Cardiac muscle cell (in vitro differentiated cells and primary cell): ENCODE measurements at regions not wholly inside any gene's neighbourhood (a gene's known extent, or its start where the extent isn't known, plus 50 kb on each side); places are given as distances from the start of the nearest gene placed in this dataset.

ENCODE experiments used
- DNase-seq, 2 donors: peaks; one replicate each; pipeline versions ENCODE4 v3.0.0 to v3.0.0-alpha.2; 2010 to 2017; ENCODE audit warnings: low read depth in 1 of 2, low spot score in 1 of 2
- H3K27ac ChIP-seq: fragments of 200-600 bp; sonication (generic); 2 replicates; pipeline ENCODE4 v1.5.1; 2016
- H3K27me3 ChIP-seq: fragments of 200-600 bp; sonication (generic); 2 replicates; pipeline ENCODE4 v1.6.0; 2016; ENCODE audit warnings: control low read depth
- H3K36me3 ChIP-seq: fragments of 200-600 bp; sonication (generic); 2 replicates; pipeline ENCODE4 v1.5.1; 2016; ENCODE audit warnings: control low read depth
- H3K4me1 ChIP-seq: fragments of 200-600 bp; sonication (generic); 2 replicates; pipeline ENCODE4 v1.8.1; 2017; ENCODE audit warnings: low read depth, mild to moderate bottlenecking, mixed run types
- H3K4me3 ChIP-seq: fragments of 200-600 bp; sonication (generic); 2 replicates; pipeline ENCODE4 v1.5.1; 2016; ENCODE audit warnings: mild to moderate bottlenecking
- H3K9me3 ChIP-seq: fragments of 200-600 bp; sonication (generic); 2 replicates; pipeline ENCODE4 v1.5.1; 2017; ENCODE audit warnings: low read depth, mild to moderate bottlenecking, control low read depth
- TF ChIP-seq, protein P1 (sequence below): IDR thresholded peaks from 2 replicates; pipeline ENCODE4 v1.5.1; 2012; ENCODE audit warnings: low read depth, mild to moderate bottlenecking, low read length

DNA sequence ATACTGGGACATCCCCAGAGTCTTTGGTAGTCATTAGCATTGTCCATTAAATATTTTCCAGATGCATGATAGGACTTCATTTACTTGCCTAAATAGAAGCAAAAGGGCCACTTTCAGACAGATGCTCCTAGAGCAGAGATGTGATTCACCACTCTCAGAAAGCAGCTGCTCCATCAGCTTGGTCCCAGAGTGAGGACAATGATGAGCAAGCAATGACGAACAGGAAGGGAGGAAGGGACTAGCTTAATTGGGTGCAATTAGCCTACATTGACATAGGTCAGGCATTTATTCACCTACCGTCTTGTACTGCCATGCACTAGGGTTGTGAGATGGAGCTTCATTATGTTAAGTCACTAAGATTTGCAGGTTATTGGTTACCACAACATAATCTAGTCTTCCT is 85.1 kb upstream of the PLXNA2 start:
- no peaks in the 10 kb centered on the region for H3K9me3 ChIP-seq
- no peak for DNase-seq
- no peak overlapping the region for H3K27ac ChIP-seq
- H3K27me3 ChIP-seq = no peaks in the 10 kb centered on the region
- H3K4me3 ChIP-seq = no peak overlapping the region
- TF ChIP-seq, protein P1, sequence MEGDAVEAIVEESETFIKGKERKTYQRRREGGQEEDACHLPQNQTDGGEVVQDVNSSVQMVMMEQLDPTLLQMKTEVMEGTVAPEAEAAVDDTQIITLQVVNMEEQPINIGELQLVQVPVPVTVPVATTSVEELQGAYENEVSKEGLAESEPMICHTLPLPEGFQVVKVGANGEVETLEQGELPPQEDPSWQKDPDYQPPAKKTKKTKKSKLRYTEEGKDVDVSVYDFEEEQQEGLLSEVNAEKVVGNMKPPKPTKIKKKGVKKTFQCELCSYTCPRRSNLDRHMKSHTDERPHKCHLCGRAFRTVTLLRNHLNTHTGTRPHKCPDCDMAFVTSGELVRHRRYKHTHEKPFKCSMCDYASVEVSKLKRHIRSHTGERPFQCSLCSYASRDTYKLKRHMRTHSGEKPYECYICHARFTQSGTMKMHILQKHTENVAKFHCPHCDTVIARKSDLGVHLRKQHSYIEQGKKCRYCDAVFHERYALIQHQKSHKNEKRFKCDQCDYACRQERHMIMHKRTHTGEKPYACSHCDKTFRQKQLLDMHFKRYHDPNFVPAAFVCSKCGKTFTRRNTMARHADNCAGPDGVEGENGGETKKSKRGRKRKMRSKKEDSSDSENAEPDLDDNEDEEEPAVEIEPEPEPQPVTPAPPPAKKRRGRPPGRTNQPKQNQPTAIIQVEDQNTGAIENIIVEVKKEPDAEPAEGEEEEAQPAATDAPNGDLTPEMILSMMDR = no peak
- peaks cover 2% of the 10 kb centered on the region for H3K4me1 ChIP-seq
- no peaks in the 10 kb centered on the region for H3K36me3 ChIP-seq

DNA sequence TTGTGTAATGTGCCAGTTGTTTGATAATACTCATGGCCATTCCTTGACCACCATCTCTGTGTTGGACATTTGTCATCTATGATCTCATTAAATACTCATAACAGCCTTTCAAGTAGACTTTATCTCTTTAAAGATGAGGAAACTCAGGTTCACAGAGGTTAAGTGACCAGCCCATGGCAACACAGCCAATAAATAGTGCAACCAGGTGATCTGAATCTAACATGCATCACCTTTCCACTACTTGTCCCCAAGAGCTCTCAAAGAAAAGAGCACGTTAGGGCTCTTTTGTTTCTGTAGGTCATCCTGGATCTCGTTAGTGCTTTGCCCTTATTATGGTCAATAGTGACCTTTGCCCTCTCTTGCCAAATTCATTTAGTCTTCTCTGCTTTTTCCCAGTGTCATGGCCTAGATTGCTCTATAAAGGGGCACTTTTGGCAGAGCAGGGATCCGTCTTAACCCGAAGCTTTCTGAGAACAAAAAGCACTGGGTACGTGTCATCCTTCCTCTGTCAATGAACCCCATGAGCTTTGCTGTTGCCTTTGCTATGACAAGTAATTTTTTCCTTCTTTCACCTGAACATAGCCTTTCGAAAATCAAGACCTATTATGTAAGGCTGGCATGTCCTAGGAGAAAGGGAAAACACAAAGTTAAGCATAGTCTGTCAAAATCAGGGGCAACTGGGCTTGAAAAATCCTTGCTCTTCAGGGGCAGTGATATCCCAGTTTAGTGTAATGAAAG is 88.0 kb upstream of the PLXNA2 start:
- Histone ChIP-seq H3K36me3 (no peaks in the 10 kb centered on the region), H3K27me3 (no peaks in the 10 kb centered on the region), H3K27ac (no peak overlapping the region), H3K9me3 (no peaks in the 10 kb centered on the region), H3K4me3 (no peak overlapping the region), H3K4me1 (no peaks in the 10 kb centered on the region)
- no peak for DNase-seq
- TF ChIP-seq, protein P1 = no peak

DNA sequence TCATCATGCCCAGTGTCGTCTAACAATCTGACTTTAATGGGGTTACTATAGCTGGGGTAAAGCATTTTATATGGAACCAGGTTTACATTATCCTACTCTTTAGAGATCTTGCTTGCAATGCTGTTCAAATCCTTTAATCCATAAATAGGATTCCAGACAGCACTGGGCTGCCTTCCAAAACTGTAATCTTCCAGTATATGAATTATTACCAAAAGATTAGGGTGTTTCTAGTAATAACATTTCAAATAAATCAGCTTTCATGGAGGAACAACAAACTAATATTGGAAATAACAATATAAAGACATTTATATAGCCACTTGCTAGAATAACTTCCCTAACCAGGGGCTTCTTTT is 88.6 kb upstream of the PLXNA2 start:
- TF ChIP-seq, protein P1 = no peak
- Histone ChIP-seq H3K27me3 (no peaks in the 10 kb centered on the region), H3K36me3 (no peaks in the 10 kb centered on the region), H3K4me3 (no peak overlapping the region), H3K27ac (no peak overlapping the region), H3K4me1 (no peaks in the 10 kb centered on the region), H3K9me3 (no peaks in the 10 kb centered on the region)
- no peak for DNase-seq

DNA sequence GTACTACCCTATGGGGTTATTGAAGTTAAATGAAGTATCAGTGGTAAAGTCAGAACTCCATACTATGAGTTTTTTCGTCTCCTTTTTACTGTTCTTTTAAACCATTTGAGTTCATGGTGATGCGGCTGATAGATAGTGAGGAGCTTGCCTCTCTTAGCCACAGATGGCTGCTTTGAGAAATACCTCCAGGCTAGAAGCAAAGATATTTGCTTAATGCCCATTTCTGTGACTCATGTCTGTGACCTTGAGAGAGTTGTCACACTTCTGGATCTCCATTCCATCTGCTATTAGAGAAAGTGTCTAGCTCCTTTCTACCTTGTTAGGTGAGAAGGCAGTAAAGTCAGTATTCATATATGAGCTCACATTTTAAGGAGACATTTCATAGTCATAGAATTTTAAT is 89.5 kb upstream of the PLXNA2 start:
- Histone ChIP-seq H3K4me1 (no peaks in the 10 kb centered on the region), H3K27me3 (no peaks in the 10 kb centered on the region)
- TF ChIP-seq, protein P1 = no peak

DNA sequence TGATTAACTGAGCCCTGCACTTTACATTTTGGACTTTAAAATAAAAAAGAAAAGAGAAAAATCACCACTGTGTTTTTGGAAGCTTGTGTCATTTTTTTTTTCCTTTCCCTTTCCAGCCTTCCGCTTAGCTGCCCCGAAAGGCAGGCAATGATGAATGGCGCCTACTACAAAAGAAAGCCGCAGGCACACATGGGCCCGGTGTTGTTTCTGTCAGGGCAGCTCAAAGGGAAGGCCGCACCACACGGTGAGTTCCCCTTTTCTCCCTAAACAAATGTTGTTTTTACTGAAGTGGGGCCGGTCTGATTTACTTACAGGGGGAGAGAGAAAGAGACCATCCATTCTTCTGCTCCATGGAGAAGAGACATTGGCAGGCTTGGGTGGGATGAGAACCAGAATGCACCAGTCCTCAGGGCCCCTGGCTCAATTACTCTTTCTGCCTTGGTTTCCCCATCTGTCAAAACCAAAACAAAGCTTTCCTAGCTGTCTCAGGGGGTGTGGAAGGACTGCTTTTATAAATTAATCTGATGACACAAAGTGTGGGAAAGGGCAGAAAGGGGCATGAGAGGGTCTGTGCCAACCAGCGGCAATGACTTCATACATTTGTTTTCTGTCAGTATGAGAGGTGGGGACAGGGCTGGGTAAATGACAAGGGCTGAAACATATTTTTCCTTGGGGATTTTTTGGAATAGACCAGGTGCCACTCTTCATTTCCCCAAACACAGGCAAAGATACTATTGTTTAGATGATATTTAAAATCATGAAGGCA is 91.4 kb upstream of the PLXNA2 start:
- no peak overlapping the region for H3K27ac ChIP-seq
- no peak for DNase-seq

More for the DNA sequence above, 89.5 kb upstream of the PLXNA2 start:
- Histone ChIP-seq H3K27ac (no peak overlapping the region), H3K9me3 (no peaks in the 10 kb centered on the region), H3K4me3 (no peak overlapping the region), H3K36me3 (no peaks in the 10 kb centered on the region)
- DNase-seq = no peak

More for the DNA sequence above, 91.4 kb upstream of the PLXNA2 start:
- H3K9me3 ChIP-seq = no peaks in the 10 kb centered on the region
- H3K36me3 ChIP-seq = no peaks in the 10 kb centered on the region
- TF ChIP-seq, protein P1 = no peak
- no peaks in the 10 kb centered on the region for H3K27me3 ChIP-seq
- no peak overlapping the region for H3K4me3 ChIP-seq
- H3K4me1 ChIP-seq = no peaks in the 10 kb centered on the region
